Epidermal melanocyte (primary cell): ENCODE measurements at regions not wholly inside any gene's neighbourhood (a gene's known extent, or its start where the extent isn't known, plus 50 kb on each side); places are given as distances from the start of the nearest gene placed in this dataset.
"Not testable (repeated sequence)": the region's sequence is repeated elsewhere in the genome, so short reads cannot be mapped to it uniquely, and the experiment has no call there.

Experiments used
- DNase-seq: peaks from one replicate; pipeline ENCODE4 v3.0.0; 2011; ENCODE audit warnings: low spot score; ENCODE audit not compliant: insufficient read length

GRCh38 chr2:187986390-187987105 lies 305.1 kb upstream of the GULP1 start:
- DNase-seq = no peak

DNA sequence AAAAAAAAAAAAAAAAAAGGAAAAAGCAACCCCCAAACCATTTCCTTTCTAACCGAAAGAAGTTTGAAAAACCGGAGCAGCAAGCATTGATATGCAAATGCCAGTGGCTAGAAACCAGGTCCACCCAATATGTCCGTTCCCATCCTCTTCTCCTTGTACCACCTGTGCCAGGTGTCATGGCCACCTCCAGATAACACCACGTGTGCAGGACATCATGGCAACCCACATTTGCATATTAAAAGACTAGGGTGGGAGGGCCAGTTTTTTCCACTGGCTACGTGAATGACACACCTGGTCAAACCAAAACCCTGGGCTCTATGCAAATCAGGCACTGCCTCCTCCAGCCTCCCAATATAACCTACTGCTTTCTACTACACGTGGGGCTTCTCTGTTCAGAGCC lies 303.3 kb upstream of the GULP1 start:
- no peak for DNase-seq

DNA sequence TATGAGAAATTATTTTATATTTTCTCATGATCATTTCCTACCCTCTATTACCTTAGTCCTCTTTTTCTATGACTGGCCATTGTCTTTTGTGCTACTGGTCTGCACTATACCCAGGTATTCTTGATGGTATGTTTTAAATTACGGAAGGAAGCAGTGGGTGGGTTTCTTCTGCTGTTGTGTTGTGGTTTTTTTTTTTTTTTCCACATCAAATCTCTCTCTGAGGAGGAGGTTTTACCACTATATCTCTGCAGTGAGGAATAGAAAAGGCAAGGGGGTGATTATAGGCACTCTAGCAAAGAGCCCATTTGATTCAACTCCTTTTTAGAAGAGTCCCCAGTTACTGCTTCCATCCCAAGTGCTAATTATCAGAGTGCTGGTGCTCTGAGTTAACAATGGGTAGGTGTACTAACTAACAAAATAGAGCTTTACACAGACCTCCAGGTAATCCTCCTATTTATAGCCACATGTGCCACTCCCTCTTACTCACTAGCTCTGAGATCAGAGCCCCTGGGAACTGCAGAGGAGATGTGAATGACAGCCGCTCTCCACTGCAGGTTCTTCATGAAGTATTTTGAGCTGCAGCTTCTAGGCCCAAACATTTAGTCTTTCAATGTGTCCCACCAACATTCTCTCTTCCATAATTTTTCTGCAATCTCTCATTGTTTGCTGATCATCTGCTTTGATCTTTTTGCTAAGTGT lies 301.6 kb upstream of the GULP1 start:
- DNase-seq = no peak

- DNase-seq = no peak
Observed at GRCh38 chr2:187991389-187991788, 300.3 kb upstream of the GULP1 start.

DNA sequence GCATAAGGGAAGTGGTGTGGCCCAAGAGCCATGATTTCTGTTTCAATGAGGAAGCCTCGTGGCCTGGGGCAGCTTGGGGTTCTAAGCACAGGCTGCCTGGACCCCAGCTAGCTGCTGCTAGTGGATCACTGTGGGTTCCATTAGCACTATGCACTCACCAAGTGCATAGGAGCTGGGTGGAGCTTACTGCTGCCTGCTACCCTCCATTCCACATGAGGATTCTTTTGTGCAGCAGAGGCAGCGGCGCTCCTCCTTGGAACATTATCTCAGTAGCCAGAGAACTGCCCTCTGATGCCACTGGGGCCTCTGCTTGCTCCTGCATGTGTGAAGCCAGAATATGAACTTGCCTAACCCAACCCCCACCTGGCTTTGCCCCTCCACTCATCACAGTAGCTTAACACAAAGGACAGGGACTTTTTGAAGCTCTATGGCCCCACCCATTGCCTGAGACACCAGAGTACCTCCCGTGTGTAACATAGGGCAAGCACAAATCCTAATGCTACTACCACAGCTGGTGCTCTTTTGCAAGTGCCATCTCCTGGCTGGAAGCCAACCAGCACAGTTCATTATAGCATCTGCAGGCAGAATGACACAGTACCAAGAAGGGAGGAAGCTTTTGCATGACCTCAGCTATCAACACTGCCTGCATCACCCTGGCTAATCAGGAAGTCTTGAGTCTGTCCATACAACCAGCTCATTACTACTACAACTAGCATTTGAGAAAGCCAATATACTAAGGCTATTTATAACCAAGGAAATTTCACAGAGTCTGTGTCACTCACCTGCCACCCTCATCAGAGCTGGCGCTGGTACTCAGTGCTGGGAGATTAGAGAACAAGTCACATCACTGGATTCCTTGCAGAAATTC lies 297.0 kb upstream of the GULP1 start:
- DNase-seq = no peak

GRCh38 chr2:187995556-187995955 lies 296.1 kb upstream of the GULP1 start:
- no peak for DNase-seq

DNA sequence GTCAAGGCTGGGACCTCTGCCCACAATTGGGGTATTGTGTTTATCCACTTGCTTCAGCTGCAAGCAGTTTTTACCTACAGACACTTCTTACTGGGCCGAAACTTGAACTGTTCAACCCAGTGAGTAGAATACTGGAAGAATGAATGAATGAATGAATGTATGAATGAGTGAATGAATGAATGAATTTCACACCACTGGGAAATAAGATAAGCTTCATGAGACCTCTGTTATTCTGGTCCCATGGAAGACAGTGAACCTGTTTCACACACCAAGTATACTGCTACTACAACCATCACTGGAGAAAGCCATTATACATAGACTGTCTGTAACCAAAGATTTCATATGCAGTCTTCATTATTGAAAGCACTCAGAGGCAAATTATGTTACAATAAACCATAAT lies 295.0 kb upstream of the GULP1 start:
- no peak for DNase-seq

DNA sequence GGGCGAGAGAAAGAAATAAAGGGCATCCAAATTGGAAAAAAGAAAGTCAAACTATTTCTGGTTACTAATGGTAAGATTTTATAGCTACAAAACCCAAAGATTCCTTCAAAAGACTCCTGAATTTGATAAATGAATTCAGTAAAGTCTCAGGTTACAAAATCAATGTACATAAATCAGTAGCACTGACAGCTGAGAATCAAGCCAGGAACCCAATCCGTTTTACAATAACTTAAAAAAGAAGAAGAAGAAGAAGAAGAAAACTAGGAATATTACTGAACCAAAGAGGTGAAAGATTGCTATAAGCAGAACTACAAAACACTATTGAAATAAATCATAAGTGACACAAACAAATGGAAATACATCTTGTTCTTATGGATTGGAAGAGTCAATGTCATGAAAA lies 291.5 kb upstream of the GULP1 start:
- no peak for DNase-seq

- no peak for DNase-seq
Observed at GRCh38 chr2:188003800-188004199, 287.9 kb upstream of the GULP1 start.

DNA sequence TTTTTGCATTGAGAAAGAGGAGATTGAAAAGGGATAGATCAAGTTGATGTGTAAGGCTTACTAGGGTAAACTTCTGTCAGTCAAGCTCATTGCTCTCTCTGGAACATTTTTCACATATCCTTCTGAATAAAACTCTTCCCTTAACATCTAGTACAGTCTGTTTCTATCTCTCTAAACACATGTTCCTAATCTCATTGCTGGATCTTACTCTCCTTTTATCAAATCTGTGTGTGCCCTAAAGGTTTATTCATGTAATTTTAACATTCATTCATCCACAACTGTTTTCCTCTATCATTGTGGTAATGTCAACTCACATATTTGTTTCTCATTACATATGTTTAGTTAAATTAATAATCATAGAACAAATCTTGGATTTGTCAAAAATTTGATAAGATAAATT lies 277.9 kb upstream of the GULP1 start:
- no peak for DNase-seq

DNA sequence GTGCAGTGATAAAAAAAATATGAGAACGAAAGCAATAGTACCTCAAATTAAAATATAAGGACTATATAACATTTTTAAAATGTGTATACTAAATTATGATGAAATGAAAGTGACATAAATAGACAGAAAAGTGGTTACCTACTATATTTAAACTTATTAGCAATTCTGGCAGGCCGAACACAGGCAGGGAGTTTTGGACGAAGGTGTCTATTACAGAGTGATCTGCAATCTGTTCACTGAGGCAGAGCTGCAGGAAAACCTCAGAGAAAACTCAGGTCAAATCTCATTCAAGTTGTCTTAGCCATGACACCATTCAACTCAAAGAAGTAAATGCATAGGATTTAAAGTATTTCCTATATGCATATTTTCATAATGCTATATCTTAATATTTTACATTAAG lies 274.8 kb upstream of the GULP1 start:
- DNase-seq = no peak

GRCh38 chr2:188022389-188022788 lies 269.3 kb upstream of the GULP1 start:
- DNase-seq = no peak

- DNase-seq = no peak
Observed at GRCh38 chr2:188023035-188023434, 268.6 kb upstream of the GULP1 start.

DNA sequence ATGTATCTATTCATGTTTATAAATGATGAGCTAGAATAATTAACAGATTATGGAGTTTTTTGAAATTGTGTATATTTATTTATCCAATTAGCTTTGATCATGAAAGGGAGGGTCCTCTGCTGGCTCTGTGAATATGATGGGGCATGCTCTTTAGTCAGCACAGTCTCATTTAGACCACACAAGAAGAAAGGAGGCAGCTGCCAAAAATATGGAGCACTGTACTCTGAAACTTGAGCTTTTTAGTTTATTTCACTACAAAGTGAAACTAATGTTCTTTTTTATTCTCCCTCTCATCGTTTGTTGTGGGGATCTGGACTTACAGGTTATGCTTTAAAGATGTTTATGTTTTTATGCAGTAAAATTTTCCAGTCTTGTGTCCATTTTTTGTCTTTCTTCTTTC lies 266.9 kb upstream of the GULP1 start:
- no peak for DNase-seq

DNA sequence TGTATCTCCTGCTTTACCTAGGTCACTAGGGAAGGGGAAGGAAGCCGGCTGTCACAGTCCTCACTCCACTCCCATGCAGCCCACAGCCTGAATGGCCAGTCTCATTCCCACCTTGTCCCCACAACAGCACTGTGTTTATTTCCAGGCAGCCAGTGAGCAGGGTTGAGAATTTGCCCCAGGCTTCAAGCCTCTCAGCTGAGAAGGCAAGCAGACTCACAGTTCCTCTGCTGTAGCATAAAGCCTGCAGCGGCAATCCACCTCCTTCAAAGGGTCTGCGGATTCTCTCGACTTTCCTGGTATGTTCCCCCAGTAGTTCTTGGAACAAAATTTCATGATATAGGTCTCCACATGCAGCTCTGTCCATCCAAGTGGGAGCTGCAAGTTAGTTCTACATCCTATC lies 262.9 kb upstream of the GULP1 start:
- DNase-seq = no peak

DNA sequence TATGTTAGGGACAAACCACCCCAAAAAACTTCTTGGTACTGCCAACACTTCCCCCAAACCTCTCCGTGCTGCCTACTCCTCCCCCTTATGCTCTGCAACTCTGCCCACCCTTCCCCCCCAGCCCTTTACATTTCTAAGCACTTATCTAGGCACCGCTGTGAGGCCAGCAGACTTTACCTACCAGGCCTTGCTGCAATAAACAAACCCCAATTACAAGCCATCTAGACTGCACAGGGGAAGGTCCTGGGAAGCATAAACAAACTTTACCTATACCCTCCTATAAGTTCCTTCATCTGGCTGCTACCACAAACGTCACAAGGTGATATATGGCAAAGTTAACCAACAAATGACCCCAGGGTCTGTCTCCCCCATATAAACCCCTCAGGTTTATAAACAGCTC lies 259.4 kb upstream of the GULP1 start:
- DNase-seq = no peak

- DNase-seq = no peak
Observed at GRCh38 chr2:188032786-188033185, 258.9 kb upstream of the GULP1 start.

- DNase-seq = not testable (repeated sequence)
Observed at GRCh38 chr2:188033240-188033639, 258.4 kb upstream of the GULP1 start.

DNA sequence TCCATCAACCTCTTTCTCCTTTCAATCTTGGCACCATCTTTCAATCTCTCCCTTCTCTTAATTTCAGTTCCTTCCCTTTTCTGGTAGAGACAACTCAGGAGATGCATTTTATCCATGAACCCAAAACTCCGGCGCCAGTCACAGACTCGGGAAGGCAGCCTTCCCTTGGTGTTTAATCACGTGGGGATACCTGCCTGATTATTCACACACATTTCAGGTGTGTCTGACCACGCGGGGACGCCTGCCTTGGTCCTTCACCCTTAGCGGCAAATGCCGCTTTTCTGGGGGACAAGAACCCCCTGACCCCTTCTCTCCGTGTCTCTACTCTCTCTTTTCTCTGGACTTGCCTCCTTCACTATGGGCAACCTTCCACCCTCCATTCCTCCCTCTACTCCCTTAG lies 257.6 kb upstream of the GULP1 start:
- DNase-seq = not testable (repeated sequence)

- DNase-seq = not testable (repeated sequence)
Observed at GRCh38 chr2:188035377-188035776, 256.3 kb upstream of the GULP1 start.

- DNase-seq = not testable (repeated sequence)
Observed at GRCh38 chr2:188036786-188037185, 254.9 kb upstream of the GULP1 start.

- DNase-seq = no peak
Observed at GRCh38 chr2:188039307-188039706, 252.4 kb upstream of the GULP1 start.
